ENCODE measurements at regions not wholly inside any gene's neighbourhood (a gene's known extent, or its start where the extent isn't known, plus 50 kb on each side); places are given as distances from the start of the nearest gene placed in this dataset.

DNA sequence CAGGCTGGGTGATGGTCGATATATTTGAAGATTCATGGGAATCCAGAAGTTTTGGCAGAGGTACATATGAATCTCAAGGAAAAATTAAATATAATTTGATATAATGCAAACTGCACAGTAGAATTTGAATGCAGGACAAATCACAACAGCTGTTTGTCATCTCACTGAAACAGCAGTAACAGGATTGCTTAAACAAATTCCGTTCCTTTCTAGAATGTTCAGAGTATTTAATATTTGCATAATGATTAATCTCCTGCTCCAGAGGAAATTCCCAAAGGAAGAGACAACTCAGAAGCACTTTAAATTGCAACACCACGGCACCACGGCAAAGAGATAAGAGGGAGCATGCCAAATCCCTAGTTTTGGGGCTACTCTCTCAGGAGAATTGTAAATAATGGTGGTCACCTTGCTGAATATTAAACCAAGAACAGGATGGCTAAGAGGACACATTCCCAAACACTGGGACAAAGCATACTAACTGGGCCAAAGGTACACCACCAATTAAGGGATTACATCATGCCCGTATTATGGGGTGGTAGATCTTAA is 67.8 kb upstream of the MAP4K3 start:
- TF ChIP-seq, protein P1, sequence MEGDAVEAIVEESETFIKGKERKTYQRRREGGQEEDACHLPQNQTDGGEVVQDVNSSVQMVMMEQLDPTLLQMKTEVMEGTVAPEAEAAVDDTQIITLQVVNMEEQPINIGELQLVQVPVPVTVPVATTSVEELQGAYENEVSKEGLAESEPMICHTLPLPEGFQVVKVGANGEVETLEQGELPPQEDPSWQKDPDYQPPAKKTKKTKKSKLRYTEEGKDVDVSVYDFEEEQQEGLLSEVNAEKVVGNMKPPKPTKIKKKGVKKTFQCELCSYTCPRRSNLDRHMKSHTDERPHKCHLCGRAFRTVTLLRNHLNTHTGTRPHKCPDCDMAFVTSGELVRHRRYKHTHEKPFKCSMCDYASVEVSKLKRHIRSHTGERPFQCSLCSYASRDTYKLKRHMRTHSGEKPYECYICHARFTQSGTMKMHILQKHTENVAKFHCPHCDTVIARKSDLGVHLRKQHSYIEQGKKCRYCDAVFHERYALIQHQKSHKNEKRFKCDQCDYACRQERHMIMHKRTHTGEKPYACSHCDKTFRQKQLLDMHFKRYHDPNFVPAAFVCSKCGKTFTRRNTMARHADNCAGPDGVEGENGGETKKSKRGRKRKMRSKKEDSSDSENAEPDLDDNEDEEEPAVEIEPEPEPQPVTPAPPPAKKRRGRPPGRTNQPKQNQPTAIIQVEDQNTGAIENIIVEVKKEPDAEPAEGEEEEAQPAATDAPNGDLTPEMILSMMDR (IDR thresholded peaks at IDR 0.05; ENCODE audit: borderline replicate concordance, extremely low read depth, low read length, poor library complexity, severe bottlenecking): no peak
- no peak for TF ChIP-seq EZH2 (IDR thresholded peaks at IDR 0.05; ENCODE audit: borderline replicate concordance, low read depth, low read length, severe bottlenecking)

Measured in DND-41 (cell line).